HG03108 (cell line): ENCODE measurements at regions not wholly inside any gene's neighbourhood (a gene's known extent, or its start where the extent isn't known, plus 50 kb on each side); places are given as distances from the start of the nearest gene placed in this dataset.

Experiments used
- ATAC-seq: cut with Tn5 transposase; IDR thresholded peaks from one replicate; pipeline ENCODE4 v1.9.1; 2021; ENCODE audit warnings: moderate library complexity; ENCODE audit not compliant: unreplicated experiment

DNA sequence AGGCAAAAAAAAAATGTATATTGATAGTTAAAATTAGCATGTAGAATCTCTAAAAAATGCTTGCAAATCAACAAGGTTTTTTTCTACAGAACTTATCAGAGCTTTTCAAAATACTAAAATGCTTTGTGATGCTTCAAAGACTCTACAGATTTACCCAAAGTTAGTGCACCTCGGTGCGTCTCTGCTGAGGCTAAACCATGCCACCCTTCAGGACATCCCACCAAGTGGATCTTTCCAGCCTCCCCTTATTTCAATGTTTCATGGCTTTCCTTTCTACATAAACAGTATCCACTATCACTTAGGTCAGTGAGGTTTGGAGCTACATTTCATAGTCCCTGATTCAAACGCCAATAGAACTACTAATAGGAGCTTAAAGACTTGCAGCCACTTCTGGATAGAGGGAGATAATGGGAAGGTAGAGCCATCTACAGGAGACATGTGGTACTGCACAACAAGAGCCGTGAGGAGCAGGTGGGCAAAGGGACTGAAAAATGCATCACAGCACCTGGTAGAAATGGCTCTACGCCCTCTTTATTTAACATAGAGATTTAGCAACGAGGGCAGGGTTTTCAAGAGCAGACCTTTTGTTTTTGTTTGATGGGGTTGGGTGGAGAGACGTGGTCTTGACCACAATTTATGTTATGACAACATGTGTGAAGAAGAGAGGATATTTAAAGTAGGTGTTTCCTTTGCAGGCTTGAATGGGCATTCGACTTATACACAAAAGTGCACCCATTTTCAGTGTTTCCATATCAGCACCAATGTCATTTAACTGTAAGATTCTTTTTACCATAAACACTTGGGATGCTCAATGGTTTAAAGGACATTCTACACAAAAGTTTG is 56.1 kb upstream of the SLC35G4 start:
- no peak for ATAC-seq

DNA sequence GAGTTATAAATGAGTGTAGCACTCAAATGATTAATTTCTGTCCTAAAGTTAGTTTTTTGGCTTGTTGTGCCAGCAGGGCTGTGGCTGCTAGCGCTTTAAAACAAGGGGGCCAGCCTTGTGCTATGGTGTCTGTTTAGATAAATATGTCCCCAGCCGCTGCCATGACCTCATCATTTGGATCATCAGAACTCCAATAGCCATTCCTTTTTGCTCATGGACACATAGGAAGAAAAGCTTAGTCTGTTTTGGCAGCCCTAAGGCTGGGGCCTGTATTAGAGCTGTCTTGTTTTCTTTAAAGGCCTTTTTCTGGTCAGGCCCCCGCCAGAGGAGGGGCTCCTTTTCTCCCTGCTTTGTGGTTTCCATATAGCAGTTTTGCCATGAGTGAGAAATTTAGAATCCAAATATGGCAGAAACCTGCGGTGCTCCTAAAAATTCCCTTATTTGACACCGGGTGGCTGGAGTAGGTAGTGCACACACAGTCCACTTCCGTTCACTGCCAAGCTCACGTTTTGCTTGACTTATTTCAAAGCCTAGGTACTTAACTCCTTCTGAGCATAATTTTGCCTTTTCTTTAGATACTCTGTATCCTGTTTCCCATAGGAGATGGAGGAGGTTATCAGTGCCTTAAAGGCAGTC is 60.4 kb upstream of the SLC35G4 start:
- ATAC-seq = no peak

DNA sequence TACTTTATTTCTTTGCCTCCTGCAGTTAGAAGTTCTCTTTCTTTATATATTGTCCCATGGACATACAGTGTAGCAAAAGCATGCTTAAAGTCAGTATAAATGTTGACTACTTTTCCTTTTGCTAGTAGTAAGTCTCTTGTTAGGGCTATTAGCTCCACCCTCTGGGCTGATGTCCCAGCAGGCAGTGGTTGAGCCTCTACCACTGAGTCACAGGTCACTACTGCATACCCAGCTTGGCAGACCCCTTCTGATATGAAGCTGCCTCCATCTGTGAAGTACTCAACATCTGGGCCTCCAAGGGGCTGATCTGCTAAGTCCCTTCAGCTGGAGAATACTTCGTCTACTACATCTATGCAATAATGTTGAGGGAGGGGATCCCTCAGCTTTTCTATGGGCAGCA is 61.0 kb upstream of the SLC35G4 start:
- no peak for ATAC-seq

DNA sequence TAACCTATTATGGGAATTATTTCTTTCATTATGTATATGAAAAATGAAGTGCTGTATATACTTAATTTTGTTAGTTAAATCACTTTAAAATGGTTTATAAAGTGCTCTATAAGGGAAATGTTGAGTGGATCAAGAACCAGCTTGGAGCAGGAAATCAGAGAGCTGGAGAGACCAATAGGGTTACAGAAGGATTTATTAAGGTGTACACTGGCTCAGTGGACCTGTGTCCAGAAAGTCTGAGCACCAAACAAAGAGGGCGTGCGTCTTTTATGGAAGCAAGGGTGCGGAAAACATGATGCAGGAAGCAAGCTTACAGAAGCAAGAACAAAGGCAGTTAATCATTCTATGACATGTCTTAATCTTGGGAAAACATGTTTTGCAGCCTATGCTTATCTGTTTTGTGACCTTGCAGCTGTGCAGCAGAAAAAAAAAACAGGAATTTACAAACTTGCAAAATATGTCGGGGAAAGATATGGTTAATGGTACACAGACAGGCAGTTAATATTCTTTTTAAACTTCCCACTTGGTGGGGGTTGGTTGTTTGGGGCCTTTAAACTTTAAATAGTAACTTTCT is 65.2 kb upstream of the SLC35G4 start:
- no peak for ATAC-seq

DNA sequence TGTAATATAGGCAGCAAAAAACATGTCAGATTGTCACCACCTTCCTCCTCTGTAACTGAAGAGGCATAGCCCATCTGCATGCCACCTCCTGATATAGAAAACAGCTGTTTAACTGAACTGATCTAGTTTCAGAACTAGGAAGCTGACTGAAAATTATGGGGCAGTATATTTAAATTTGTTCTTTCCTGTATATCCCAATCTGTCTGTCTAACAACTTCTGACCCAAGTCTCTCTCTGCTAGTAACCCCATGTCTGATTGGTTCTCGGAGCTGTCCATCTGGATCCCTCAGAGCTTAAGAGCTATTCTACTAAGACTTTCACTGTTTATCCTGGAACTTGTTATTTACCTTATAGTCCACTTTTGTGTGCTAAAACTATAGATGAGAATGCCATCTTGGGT is 68.2 kb upstream of the SLC35G4 start:
- ATAC-seq = no peak

GRCh38 chr18:11533942-11534496 is 75.4 kb upstream of the SLC35G4 start:
- no peak for ATAC-seq

DNA sequence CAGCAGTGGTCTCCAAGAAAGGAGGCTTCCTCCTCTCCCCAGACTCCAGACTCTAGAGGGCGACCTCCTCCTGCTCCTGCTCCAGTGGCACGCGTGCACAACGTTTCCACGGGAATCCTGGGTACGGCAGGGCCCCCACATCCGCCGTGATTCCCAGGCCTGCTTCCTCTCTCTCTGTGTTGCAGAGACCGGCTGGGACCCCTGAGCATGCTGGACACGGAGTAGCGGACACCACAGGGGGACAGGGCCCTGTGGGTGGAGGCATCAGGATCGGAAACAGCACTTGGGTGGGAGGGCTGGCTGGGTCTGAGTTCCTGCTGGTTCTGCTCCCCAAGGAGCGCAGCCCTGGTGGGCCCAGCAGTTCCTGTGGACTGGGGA is 75.9 kb upstream of the SLC35G4 start:
- no peak for ATAC-seq

GRCh38 chr18:11532758-11533512 is 76.5 kb upstream of the SLC35G4 start:
- ATAC-seq = no peak

- ATAC-seq = no peak
These were observed 80.3 kb upstream of the SLC35G4 start for GRCh38 chr18:11529081-11529480.

GRCh38 chr18:11526675-11527074 is 82.7 kb upstream of the SLC35G4 start:
- ATAC-seq = no peak

GRCh38 chr18:11523804-11524203 is 85.6 kb upstream of the SLC35G4 start:
- no peak for ATAC-seq

DNA sequence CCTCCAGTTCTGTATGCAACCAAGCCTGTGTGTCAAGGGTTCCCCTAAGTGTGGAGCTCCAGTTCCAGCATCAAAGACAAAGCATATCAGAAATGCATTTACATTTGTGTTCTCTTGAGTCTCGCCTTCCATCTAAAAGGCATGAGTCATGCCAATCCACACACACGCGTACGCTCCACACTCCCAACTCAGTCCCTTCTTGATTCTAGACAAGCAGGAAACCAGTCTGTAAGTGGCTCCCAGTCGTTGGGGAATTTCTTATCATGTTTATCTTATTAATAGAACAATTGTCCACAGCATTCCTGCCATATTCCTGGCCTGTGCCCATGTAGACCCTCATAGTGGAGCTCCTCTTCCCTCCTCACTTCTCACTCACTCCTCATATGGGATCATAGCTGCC is 86.4 kb upstream of the SLC35G4 start:
- ATAC-seq = no peak

DNA sequence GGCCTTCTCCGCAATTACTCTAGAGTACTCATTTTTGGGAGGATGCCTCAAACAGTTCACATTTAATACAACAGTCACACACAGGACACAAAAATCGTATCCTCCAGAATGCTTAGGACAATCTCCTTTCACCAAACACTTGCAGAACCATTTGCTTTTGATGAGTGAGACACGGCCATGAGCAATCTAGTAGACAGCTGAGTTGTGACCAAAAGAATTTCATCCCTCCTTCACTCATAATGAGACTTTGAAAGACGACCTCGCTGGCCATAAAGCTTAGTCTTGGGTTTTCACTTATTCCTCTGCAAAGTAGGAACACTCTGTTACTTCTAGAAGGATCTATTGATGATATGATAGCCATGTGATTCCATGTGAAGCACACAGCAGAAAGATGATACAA is 87.5 kb upstream of the SLC35G4 start:
- no peak for ATAC-seq

DNA sequence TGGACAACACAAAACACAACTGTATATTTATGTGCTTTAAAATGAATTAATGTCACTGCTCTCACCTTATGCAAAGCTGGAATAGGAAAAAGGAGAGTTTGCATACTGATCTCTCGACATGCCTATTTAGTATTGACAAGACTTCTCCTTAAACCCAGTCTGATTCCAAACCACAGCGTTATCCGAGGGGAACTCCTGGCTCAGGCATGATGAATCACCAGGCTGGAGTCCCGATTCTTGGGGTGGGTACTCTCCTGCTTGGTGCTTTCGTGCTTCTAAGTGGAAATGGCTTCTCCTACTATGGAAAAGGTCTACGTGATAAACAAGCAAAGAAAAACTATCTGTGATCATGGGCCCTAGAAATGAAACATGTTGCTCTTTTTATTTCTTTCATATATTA is 88.9 kb upstream of the SLC35G4 start:
- ATAC-seq = no peak

- ATAC-seq = no peak
These were observed 90.4 kb upstream of the SLC35G4 start for GRCh38 chr18:11518788-11519685.

- ATAC-seq = no peak
These were observed 91.7 kb upstream of the SLC35G4 start for GRCh38 chr18:11517704-11518103.

DNA sequence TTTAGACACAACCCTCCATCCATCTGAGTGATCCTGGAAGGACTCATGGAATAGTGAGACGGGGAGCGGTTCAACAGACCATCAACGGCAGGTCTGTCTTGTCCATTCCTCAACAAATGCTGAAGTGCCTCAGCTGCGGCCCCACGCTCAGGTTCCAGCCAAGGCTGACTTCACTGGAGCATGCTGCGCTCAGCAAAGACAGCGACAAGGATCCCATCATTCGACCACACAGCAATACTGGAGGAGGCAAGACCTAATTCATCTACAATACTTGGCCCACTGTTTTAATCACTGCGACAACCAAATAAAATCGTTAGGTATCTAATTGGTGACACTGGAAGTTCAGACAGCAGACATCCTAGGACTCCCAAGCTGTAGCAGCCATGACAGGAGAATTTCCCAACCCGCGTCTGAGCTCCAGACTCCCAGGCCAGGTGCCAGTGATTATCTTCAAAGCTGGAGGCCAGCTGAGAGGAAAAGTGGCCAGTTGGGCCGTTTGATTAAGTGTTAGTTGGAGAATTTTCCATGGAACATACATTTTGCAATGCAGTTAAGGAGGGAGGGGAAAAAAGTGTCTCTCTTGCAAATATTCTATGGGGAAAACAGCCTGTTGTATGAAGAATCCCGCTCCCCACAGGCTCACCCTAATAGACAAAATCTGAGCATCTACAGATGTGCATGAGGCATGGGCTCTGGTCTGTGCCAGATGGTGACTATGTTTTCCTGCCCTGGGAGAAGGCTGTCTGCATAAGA is 92.5 kb upstream of the SLC35G4 start:
- ATAC-seq = no peak

GRCh38 chr18:11514267-11514666 is 95.1 kb upstream of the SLC35G4 start:
- no peak for ATAC-seq
